Upper lobe of left lung (tissue), 4 donors: ENCODE measurements at regions not wholly inside any gene's neighbourhood (a gene's known extent, or its start where the extent isn't known, plus 50 kb on each side); places are given as distances from the start of the nearest gene placed in this dataset.

Experiments
- CTCF ChIP-seq, 6 experiments: fragments of 450-650 bp in 4 of 6; fragments of 200-600 bp in 2 of 6; sonication (generic) in 2 of 6; IDR thresholded peaks; one replicate each; pipeline ENCODE4 v1.5.1; 2016 to 2019; ENCODE audit warnings: antibody characterized with exemption in 6 of 6
- EP300 ChIP-seq, 4 donors: sonication (generic); formaldehyde crosslinking; IDR thresholded peaks; one replicate each; pipeline ENCODE4 v1.5.1; 2017; ENCODE audit warnings: antibody characterized with exemption in 4 of 4, control low read depth in 2 of 4
- POLR2A ChIP-seq, 4 donors: fragments of 450-650 bp; IDR thresholded peaks; one replicate each; pipeline ENCODE4 v1.5.1; 2016 to 2017; ENCODE audit warnings: antibody characterized with exemption in 4 of 4, mild to moderate bottlenecking in 2 of 4
- POLR2AphosphoS5 ChIP-seq, 2 donors: sonication (generic); formaldehyde crosslinking; IDR thresholded peaks; one replicate each; pipeline ENCODE4 v1.5.1; 2017; ENCODE audit warnings: antibody characterized with exemption in 2 of 2

GRCh38 chr9:26657958-26658357 is 234.6 kb downstream of the CAAP1 start:
- TF ChIP-seq POLR2A (IDR thresholded peaks at IDR 0.05) (no peak), CTCF (IDR thresholded peaks at IDR 0.05) (no peak), POLR2AphosphoS5 (IDR thresholded peaks at IDR 0.05) (no peak), EP300 (IDR thresholded peaks at IDR 0.05) (no peak)
